Loucy (cell line): ENCODE measurements at regions not wholly inside any gene's neighbourhood (a gene's known extent, or its start where the extent isn't known, plus 50 kb on each side); places are given as distances from the start of the nearest gene placed in this dataset.

ENCODE experiments used
- CTCF ChIP-seq: fragments of 200-600 bp; sonication (generic); conservative IDR thresholded peaks from 2 replicates; pipeline ENCODE4 v1.5.1; 2014; ENCODE audit warnings: mild to moderate bottlenecking, antibody characterized with exemption, low read length
- EZH2phosphoT487 ChIP-seq: fragments of 200-600 bp; IDR thresholded peaks from 2 replicates; pipeline ENCODE4 v1.6.1; 2018; ENCODE audit warnings: antibody characterized with exemption, mild to moderate bottlenecking, moderate library complexity, borderline replicate concordance

- TF ChIP-seq CTCF, result no peak
- no peak for TF ChIP-seq EZH2phosphoT487
These were observed 52.5 kb downstream of the EPRS1 start for GRCh38 chr1:219993554-219994433.
